Esophagus squamous epithelium (tissue), 4 donors: ENCODE measurements at regions not wholly inside any gene's neighbourhood (a gene's known extent, or its start where the extent isn't known, plus 50 kb on each side); places are given as distances from the start of the nearest gene placed in this dataset.

ENCODE experiments used
- CTCF ChIP-seq, 6 experiments: fragments of 450-650 bp in 4 of 6; fragments of 200-600 bp in 2 of 6; sonication (generic) in 2 of 6; IDR thresholded peaks; one replicate each; pipeline ENCODE4 v1.5.1; 2016 to 2019; ENCODE audit warnings: antibody characterized with exemption in 6 of 6, mild to moderate bottlenecking in 4 of 6, moderate library complexity in 4 of 6
- POLR2A ChIP-seq, 4 donors: fragments of 450-650 bp; IDR thresholded peaks; one replicate each; pipeline ENCODE4 v1.6.1; 2017; ENCODE audit warnings: antibody characterized with exemption in 4 of 4, mild to moderate bottlenecking in 4 of 4, moderate library complexity in 3 of 4

- TF ChIP-seq CTCF (IDR thresholded peaks at IDR 0.05) (no peak), POLR2A (IDR thresholded peaks at IDR 0.05) (no peak)
Measured at GRCh38 chrX:6803607-6804006, 268.7 kb upstream of the VCX3A start.
